Liver (tissue), 8 donors: ENCODE measurements at regions not wholly inside any gene's neighbourhood (a gene's known extent, or its start where the extent isn't known, plus 50 kb on each side); places are given as distances from the start of the nearest gene placed in this dataset.

Source experiments
- DNase-seq: peaks from one replicate; pipeline ENCODE4 v3.0.0-alpha.2; 2017; ENCODE audit warnings: low spot score
- H3K27ac ChIP-seq, 2 donors: one replicate each; pipeline ENCODE4 v1.7.0; 2013; ENCODE audit warnings: inconsistent platforms in 2 of 2, low read length in 2 of 2, control low read depth in 1 of 2, low read depth in 1 of 2, mild to moderate bottlenecking in 1 of 2
- H3K27me3 ChIP-seq, 4 donors: one replicate each; pipeline versions ENCODE4 v1.6.1 to v1.7.0; 2013; ENCODE audit warnings: low read length in 3 of 4, inconsistent platforms in 1 of 4, mild to moderate bottlenecking in 1 of 4, moderate library complexity in 1 of 4; ENCODE audit not compliant: control insufficient read depth in 4 of 4, insufficient read depth in 4 of 4
- H3K36me3 ChIP-seq, 4 donors: one replicate each; pipeline versions ENCODE4 v1.6.1 to v1.7.0; 2013; ENCODE audit warnings: low read length in 3 of 4, mild to moderate bottlenecking in 3 of 4, low read depth in 1 of 4, moderate library complexity in 1 of 4; ENCODE audit not compliant: control insufficient read depth in 4 of 4, insufficient read depth in 3 of 4
- H3K4me1 ChIP-seq, 4 donors: one replicate each; pipeline versions ENCODE4 v1.6.1 to v1.7.0; 2013; ENCODE audit warnings: low read length in 3 of 4, mild to moderate bottlenecking in 3 of 4, moderate library complexity in 1 of 4; ENCODE audit not compliant: control insufficient read depth in 4 of 4, insufficient read depth in 4 of 4
- H3K4me3 ChIP-seq, 3 donors: one replicate each; pipeline versions ENCODE4 v1.6.1 to v1.7.0; 2013; ENCODE audit warnings: low read length in 3 of 3, control low read depth in 1 of 3, low read depth in 1 of 3, mild to moderate bottlenecking in 1 of 3
- H3K9ac ChIP-seq, 2 donors: one replicate each; pipeline ENCODE4 v1.7.0; 2013; ENCODE audit warnings: low read length in 2 of 2, mild to moderate bottlenecking in 2 of 2, moderate library complexity in 2 of 2, control low read depth in 1 of 2, low read depth in 1 of 2
- H3K9me3 ChIP-seq, 4 donors: one replicate each; pipeline versions ENCODE4 v1.6.1 to v1.7.0; 2013; ENCODE audit warnings: low read length in 3 of 4; ENCODE audit not compliant: control insufficient read depth in 4 of 4
- EGR1 ChIP-seq, 2 donors: IDR thresholded peaks; 2 replicates each; pipeline ENCODE4 v1.6.1; 2016 to 2018; ENCODE audit warnings: antibody characterized with exemption in 2 of 2, low read depth in 2 of 2
- FOXA1 ChIP-seq: IDR thresholded peaks from 2 replicates; pipeline ENCODE4 v1.6.1; 2016; ENCODE audit warnings: antibody characterized with exemption
- FOXA2 ChIP-seq: IDR thresholded peaks from 2 replicates; pipeline ENCODE4 v1.6.1; 2016; ENCODE audit warnings: antibody characterized with exemption
- GABPA ChIP-seq, 2 donors: IDR thresholded peaks in 1 of 2; conservative IDR thresholded peaks in 1 of 2; 2 replicates each; pipeline ENCODE4 v1.6.1; 2016; ENCODE audit warnings: antibody characterized with exemption in 2 of 2, mild to moderate bottlenecking in 1 of 2, moderate library complexity in 1 of 2
- HNF4A ChIP-seq, 2 donors: conservative IDR thresholded peaks; 2 replicates each; pipeline ENCODE4 v1.6.1; 2016; ENCODE audit warnings: antibody characterized with exemption in 2 of 2, mild to moderate bottlenecking in 2 of 2
- HNF4G ChIP-seq: IDR thresholded peaks from 2 replicates; pipeline ENCODE4 v1.6.1; 2016; ENCODE audit warnings: antibody characterized with exemption
- JUND ChIP-seq, 2 donors: IDR thresholded peaks; 2 replicates each; pipeline ENCODE4 v1.6.1; 2016; ENCODE audit warnings: antibody characterized with exemption in 2 of 2
- NR2F2 ChIP-seq: IDR thresholded peaks from 2 replicates; pipeline ENCODE4 v1.6.1; 2016; ENCODE audit warnings: antibody characterized with exemption
- RAD21 ChIP-seq, 2 donors: IDR thresholded peaks; 2 replicates each; pipeline ENCODE4 v1.6.1; 2016; ENCODE audit warnings: antibody characterized with exemption in 2 of 2, mild to moderate bottlenecking in 2 of 2
- RXRA ChIP-seq, 2 donors: IDR thresholded peaks; 2 replicates each; pipeline ENCODE4 v1.6.1; 2017 to 2018; ENCODE audit warnings: antibody characterized with exemption in 2 of 2, mild to moderate bottlenecking in 1 of 2
- SP1 ChIP-seq: IDR thresholded peaks from 2 replicates; pipeline ENCODE4 v1.6.1; 2018; ENCODE audit warnings: antibody characterized with exemption, mild to moderate bottlenecking
- TAF1 ChIP-seq: conservative IDR thresholded peaks from 2 replicates; pipeline ENCODE4 v1.6.1; 2016; ENCODE audit warnings: antibody characterized with exemption, mild to moderate bottlenecking
- YY1 ChIP-seq: IDR thresholded peaks from 2 replicates; pipeline ENCODE4 v1.6.1; 2016; ENCODE audit warnings: antibody characterized with exemption, mild to moderate bottlenecking
- WGBS: extraction: QIAGEN DNeasy Blood & Tissue Kit; methylation state at CpG from one replicate; pipeline ENCODE4 v1.1.7; 2013; 5-methylcytosine and 5-hydroxymethylcytosine counted together
- TF ChIP-seq, protein P1 (sequence below): IDR thresholded peaks from 2 replicates; pipeline ENCODE4 v1.6.1; 2016; ENCODE audit warnings: antibody characterized with exemption
- TF ChIP-seq, protein P2 (sequence below): IDR thresholded peaks from 2 replicates; pipeline ENCODE4 v1.6.1; 2016; ENCODE audit warnings: antibody characterized with exemption, mild to moderate bottlenecking
- TF ChIP-seq, protein P3 (sequence below): fragments of 150-350 bp; IDR thresholded peaks from 2 replicates; pipeline ENCODE4 v1.5.1; 2017; ENCODE audit warnings: improper control_type of control experiment, low read depth, low read length; ENCODE audit not compliant: missing input control
- TF ChIP-seq, protein P4 (sequence below): IDR thresholded peaks from 2 replicates; pipeline ENCODE4 v1.6.1; 2016; ENCODE audit warnings: antibody characterized with exemption
- donor health status: healthy.
- donor health status: healthy.
- donor health status: healthy.
- donor health status: healthy.
- donor health status: healthy.

DNA sequence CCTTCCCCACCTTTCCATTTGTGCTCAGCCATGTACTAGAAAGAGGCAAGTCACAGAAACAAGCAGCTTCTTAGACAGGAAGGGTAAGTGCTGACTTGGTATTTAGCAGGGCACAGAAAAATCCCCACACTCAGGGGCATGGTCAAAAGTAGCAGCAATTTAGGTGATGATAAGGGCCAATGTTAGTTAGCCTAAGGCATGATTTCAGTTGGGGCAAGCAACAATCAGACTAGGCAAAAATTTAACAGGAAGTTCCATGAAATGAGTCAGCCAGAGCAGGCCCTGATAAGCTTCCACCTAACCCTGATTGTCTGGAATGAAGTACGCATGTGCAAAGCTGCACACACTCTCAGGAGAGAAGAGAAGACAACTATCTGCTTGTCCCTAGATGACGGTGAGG, 423.4 kb upstream of the UBE2E2 start:
- no peaks in the 10 kb centered on the region for H3K9me3 ChIP-seq
- 59% methylated on average over 2 of the region's 2 CpGs for WGBS
- no peak for DNase-seq
- no peak overlapping the region for H3K27ac ChIP-seq
- no peaks in the 10 kb centered on the region for H3K27me3 ChIP-seq
- H3K9ac ChIP-seq = no peak overlapping the region
- no peak overlapping the region for H3K4me3 ChIP-seq
- H3K4me1 ChIP-seq = no peaks in the 10 kb centered on the region
- no peak for TF ChIP-seq RXRA (IDR thresholded peaks at IDR 0.05)
- no peak for TF ChIP-seq HNF4G
- TF ChIP-seq FOXA2 = no peak
- TF ChIP-seq JUND (IDR thresholded peaks at IDR 0.05) = no peak
- TF ChIP-seq, protein P1, sequence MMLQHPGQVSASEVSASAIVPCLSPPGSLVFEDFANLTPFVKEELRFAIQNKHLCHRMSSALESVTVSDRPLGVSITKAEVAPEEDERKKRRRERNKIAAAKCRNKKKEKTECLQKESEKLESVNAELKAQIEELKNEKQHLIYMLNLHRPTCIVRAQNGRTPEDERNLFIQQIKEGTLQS = no peak
- no peak for TF ChIP-seq SP1
- no peak for TF ChIP-seq HNF4A (conservative IDR thresholded peaks at IDR 0.05)
- TF ChIP-seq, protein P2, sequence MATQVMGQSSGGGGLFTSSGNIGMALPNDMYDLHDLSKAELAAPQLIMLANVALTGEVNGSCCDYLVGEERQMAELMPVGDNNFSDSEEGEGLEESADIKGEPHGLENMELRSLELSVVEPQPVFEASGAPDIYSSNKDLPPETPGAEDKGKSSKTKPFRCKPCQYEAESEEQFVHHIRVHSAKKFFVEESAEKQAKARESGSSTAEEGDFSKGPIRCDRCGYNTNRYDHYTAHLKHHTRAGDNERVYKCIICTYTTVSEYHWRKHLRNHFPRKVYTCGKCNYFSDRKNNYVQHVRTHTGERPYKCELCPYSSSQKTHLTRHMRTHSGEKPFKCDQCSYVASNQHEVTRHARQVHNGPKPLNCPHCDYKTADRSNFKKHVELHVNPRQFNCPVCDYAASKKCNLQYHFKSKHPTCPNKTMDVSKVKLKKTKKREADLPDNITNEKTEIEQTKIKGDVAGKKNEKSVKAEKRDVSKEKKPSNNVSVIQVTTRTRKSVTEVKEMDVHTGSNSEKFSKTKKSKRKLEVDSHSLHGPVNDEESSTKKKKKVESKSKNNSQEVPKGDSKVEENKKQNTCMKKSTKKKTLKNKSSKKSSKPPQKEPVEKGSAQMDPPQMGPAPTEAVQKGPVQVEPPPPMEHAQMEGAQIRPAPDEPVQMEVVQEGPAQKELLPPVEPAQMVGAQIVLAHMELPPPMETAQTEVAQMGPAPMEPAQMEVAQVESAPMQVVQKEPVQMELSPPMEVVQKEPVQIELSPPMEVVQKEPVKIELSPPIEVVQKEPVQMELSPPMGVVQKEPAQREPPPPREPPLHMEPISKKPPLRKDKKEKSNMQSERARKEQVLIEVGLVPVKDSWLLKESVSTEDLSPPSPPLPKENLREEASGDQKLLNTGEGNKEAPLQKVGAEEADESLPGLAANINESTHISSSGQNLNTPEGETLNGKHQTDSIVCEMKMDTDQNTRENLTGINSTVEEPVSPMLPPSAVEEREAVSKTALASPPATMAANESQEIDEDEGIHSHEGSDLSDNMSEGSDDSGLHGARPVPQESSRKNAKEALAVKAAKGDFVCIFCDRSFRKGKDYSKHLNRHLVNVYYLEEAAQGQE = no peak
- TF ChIP-seq NR2F2 = no peak
- TF ChIP-seq, protein P3, sequence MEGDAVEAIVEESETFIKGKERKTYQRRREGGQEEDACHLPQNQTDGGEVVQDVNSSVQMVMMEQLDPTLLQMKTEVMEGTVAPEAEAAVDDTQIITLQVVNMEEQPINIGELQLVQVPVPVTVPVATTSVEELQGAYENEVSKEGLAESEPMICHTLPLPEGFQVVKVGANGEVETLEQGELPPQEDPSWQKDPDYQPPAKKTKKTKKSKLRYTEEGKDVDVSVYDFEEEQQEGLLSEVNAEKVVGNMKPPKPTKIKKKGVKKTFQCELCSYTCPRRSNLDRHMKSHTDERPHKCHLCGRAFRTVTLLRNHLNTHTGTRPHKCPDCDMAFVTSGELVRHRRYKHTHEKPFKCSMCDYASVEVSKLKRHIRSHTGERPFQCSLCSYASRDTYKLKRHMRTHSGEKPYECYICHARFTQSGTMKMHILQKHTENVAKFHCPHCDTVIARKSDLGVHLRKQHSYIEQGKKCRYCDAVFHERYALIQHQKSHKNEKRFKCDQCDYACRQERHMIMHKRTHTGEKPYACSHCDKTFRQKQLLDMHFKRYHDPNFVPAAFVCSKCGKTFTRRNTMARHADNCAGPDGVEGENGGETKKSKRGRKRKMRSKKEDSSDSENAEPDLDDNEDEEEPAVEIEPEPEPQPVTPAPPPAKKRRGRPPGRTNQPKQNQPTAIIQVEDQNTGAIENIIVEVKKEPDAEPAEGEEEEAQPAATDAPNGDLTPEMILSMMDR = no peak
- no peak for TF ChIP-seq GABPA (IDR thresholded peaks at IDR 0.05 in 1 of 2, conservative IDR thresholded peaks at IDR 0.05 in 1 of 2)
- TF ChIP-seq YY1 = no peak
- TF ChIP-seq RAD21 (IDR thresholded peaks at IDR 0.05) = no peak
- no peak for TF ChIP-seq TAF1
- TF ChIP-seq EGR1 (IDR thresholded peaks at IDR 0.05; ENCODE audit: low read depth in 2 of 2) = no peak
- TF ChIP-seq, protein P4, sequence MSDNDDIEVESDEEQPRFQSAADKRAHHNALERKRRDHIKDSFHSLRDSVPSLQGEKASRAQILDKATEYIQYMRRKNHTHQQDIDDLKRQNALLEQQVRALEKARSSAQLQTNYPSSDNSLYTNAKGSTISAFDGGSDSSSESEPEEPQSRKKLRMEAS = no peak
- TF ChIP-seq FOXA1 = no peak
- H3K36me3 ChIP-seq = no peaks in the 10 kb centered on the region

DNA sequence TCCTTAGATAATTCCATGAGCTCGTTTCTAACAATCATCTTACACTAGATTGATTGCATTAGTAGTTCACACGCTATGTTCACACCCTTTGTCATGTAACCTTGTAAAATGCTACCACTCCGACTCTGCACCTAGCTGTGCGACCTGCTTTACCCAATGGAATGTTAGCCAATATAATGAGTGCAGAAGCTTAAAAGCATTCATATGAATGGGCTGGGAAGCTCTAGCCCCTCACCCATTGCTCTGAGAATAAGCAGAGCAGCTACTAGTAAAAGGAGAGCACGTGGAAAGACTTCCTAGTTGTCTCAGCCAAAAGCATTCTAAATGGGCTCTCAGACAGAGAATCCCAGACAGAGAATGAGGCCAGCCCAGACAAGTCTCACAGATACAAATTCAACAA, 410.6 kb upstream of the UBE2E2 start:
- Histone ChIP-seq H3K36me3 (no peaks in the 10 kb centered on the region), H3K4me1 (no peaks in the 10 kb centered on the region), H3K27ac (no peak overlapping the region), H3K9me3 (no peaks in the 10 kb centered on the region), H3K9ac (no peak overlapping the region), H3K27me3 (no peaks in the 10 kb centered on the region), H3K4me3 (no peak overlapping the region)
- TF ChIP-seq NR2F2 (no peak), JUND (IDR thresholded peaks at IDR 0.05) (no peak), SP1 (no peak), RAD21 (IDR thresholded peaks at IDR 0.05) (no peak)
- 58% methylated on average over 5 of the region's 5 CpGs for WGBS
- DNase-seq = no peak
